NCI-H2171 treated with DMSO at 0.1 percent for 48 hours (cell line): ENCODE measurements at regions not wholly inside any gene's neighbourhood (a gene's known extent, or its start where the extent isn't known, plus 50 kb on each side); places are given as distances from the start of the nearest gene placed in this dataset.
"Not testable (repeated sequence)": the region's sequence is repeated elsewhere in the genome, so short reads cannot be mapped to it uniquely, and the experiment has no call there.

Experiments
- DNase-seq: peaks from one replicate; lab custom pipeline; 2025; lab: John Stamatoyannopoulos, UW

- DNase-seq, result no peak
These were observed 1018.3 kb upstream of the LCORL start for GRCh38 chr4:19039816-19040215.

GRCh38 chr4:19038231-19038630 is 1016.7 kb upstream of the LCORL start:
- DNase-seq, result no peak

- no peak for DNase-seq
These were observed 1012.5 kb upstream of the LCORL start for GRCh38 chr4:19033816-19034733.

- DNase-seq, result no peak
These were observed 1009.0 kb upstream of the LCORL start for GRCh38 chr4:19030536-19030935.

GRCh38 chr4:19030048-19030447 is 1008.5 kb upstream of the LCORL start:
- DNase-seq, result no peak

- DNase-seq, result no peak
These were observed 1004.7 kb upstream of the LCORL start for GRCh38 chr4:19026281-19026680.

- DNase-seq, result no peak
These were observed 1003.5 kb upstream of the LCORL start for GRCh38 chr4:19025031-19025430.

- no peak for DNase-seq
These were observed 1002.5 kb upstream of the LCORL start for GRCh38 chr4:19024047-19024446.

- DNase-seq, result no peak
These were observed 1000.1 kb upstream of the LCORL start for GRCh38 chr4:19021617-19022016.

- not testable (repeated sequence) for DNase-seq
These were observed 995.0 kb upstream of the LCORL start for GRCh38 chr4:19016550-19016949.

- no peak for DNase-seq
These were observed 993.0 kb upstream of the LCORL start for GRCh38 chr4:19014594-19014993.

- DNase-seq, result no peak
These were observed 989.2 kb upstream of the LCORL start for GRCh38 chr4:19010761-19011160.

GRCh38 chr4:19009881-19010280 is 988.3 kb upstream of the LCORL start:
- DNase-seq, result no peak

- no peak for DNase-seq
These were observed 983.7 kb upstream of the LCORL start for GRCh38 chr4:19005211-19005610.

GRCh38 chr4:19002170-19002569 is 980.6 kb upstream of the LCORL start:
- no peak for DNase-seq

- no peak for DNase-seq
These were observed 978.0 kb upstream of the LCORL start for GRCh38 chr4:18999595-18999994.

- DNase-seq, result no peak
These were observed 959.7 kb upstream of the LCORL start for GRCh38 chr4:18981234-18981615.

GRCh38 chr4:18980516-18981233 is 959.1 kb upstream of the LCORL start:
- no peak for DNase-seq

- DNase-seq, result no peak
These were observed 955.3 kb upstream of the LCORL start for GRCh38 chr4:18976884-18977283.

- no peak for DNase-seq
These were observed 954.6 kb upstream of the LCORL start for GRCh38 chr4:18975916-18976808.

GRCh38 chr4:18973296-18973695 is 951.7 kb upstream of the LCORL start:
- DNase-seq, result no peak

GRCh38 chr4:18961879-18962278 is 940.3 kb upstream of the LCORL start:
- no peak for DNase-seq
